ENCODE measurements at regions not wholly inside any gene's neighbourhood (a gene's known extent, or its start where the extent isn't known, plus 50 kb on each side); places are given as distances from the start of the nearest gene placed in this dataset.

- no peak overlapping the region for H3K4me3 ChIP-seq (ENCODE audit: low read depth, low read length)
- H3K27ac ChIP-seq (ENCODE audit: extremely low read depth, low read depth, low read length) = no peak overlapping the region
- no peaks in the 10 kb centered on the region for H3K36me3 ChIP-seq (ENCODE audit: control insufficient read depth in 2 of 2, insufficient read depth in 1 of 2, low read length in 2 of 2)
- no peaks in the 10 kb centered on the region for H3K9me3 ChIP-seq (ENCODE audit: control insufficient read depth, insufficient read depth, low read depth, low read length)
- TF ChIP-seq, protein P1, sequence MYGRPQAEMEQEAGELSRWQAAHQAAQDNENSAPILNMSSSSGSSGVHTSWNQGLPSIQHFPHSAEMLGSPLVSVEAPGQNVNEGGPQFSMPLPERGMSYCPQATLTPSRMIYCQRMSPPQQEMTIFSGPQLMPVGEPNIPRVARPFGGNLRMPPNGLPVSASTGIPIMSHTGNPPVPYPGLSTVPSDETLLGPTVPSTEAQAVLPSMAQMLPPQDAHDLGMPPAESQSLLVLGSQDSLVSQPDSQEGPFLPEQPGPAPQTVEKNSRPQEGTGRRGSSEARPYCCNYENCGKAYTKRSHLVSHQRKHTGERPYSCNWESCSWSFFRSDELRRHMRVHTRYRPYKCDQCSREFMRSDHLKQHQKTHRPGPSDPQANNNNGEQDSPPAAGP (tag by site-specific recombination; IDR thresholded peaks at IDR 0.05) = no peak
- no peak for TF ChIP-seq BCL11B (tag by site-specific recombination; IDR thresholded peaks at IDR 0.05; ENCODE audit: low read depth)
- TF ChIP-seq ZNF777 (tag by site-specific recombination; IDR thresholded peaks at IDR 0.05; ENCODE audit: borderline replicate concordance) = no peak
- no peak for TF ChIP-seq ZNF776 (tag by site-specific recombination; IDR thresholded peaks at IDR 0.05; ENCODE audit: borderline replicate concordance)
- TF ChIP-seq, protein P2, sequence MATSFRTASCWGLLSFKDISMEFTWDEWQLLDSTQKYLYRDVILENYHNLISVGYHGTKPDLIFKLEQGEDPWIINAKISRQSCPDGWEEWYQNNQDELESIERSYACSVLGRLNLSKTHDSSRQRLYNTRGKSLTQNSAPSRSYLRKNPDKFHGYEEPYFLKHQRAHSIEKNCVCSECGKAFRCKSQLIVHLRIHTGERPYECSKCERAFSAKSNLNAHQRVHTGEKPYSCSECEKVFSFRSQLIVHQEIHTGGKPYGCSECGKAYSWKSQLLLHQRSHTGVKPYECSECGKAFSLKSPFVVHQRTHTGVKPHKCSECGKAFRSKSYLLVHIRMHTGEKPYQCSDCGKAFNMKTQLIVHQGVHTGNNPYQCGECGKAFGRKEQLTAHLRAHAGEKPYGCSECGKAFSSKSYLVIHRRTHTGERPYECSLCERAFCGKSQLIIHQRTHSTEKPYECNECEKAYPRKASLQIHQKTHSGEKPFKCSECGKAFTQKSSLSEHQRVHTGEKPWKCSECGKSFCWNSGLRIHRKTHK (tag by site-specific recombination; IDR thresholded peaks at IDR 0.05) = no peak
- TF ChIP-seq ZNF626 (tag by site-specific recombination; IDR thresholded peaks at IDR 0.05) = no peak
- TF ChIP-seq ZNF133 (tag by site-specific recombination; IDR thresholded peaks at IDR 0.05) = no peak
- no peak for TF ChIP-seq ZNF19 (tag by site-specific recombination; IDR thresholded peaks at IDR 0.05; ENCODE audit: low read depth)
- TF ChIP-seq ZNF239 (tag by site-specific recombination; IDR thresholded peaks at IDR 0.05) = no peak
- no peak for TF ChIP-seq ZNF16 (tag by site-specific recombination; IDR thresholded peaks at IDR 0.05; ENCODE audit: low read depth)
- no peak for TF ChIP-seq ZNF140 (tag by site-specific recombination; IDR thresholded peaks at IDR 0.05)
- TF ChIP-seq ZNF433 (tag by site-specific recombination; IDR thresholded peaks at IDR 0.05; ENCODE audit: low read depth) = no peak
- TF ChIP-seq KLF1 (tag by site-specific recombination; IDR thresholded peaks at IDR 0.05) = no peak
- no peak for TF ChIP-seq HOXA7 (CRISPR knock-in tag; IDR thresholded peaks at IDR 0.05; ENCODE audit: borderline replicate concordance)
- TF ChIP-seq ZNF292 (tag by site-specific recombination; IDR thresholded peaks at IDR 0.05; ENCODE audit: borderline replicate concordance, low read depth) = no peak
- TF ChIP-seq ZFP69B (tag by site-specific recombination; IDR thresholded peaks at IDR 0.05) = no peak
- no peak for TF ChIP-seq ZBTB48 (tag by site-specific recombination; IDR thresholded peaks at IDR 0.05)
- no peak for TF ChIP-seq ZNF585B (tag by site-specific recombination; IDR thresholded peaks at IDR 0.05)
- no peak for TF ChIP-seq INSM2 (tag by site-specific recombination; IDR thresholded peaks at IDR 0.05)
- ChIA-PET CTCF (interaction anchor here (0.6 kb wide), 1 partner anchor 32 kb away, joined by 3 read pairs; no protein-coding TSS in a partner anchor), POLR2A (no interaction called here)
- no peaks in the 10 kb centered on the region for H3K4me1 ChIP-seq (ENCODE audit: control insufficient read depth, insufficient read depth, low read length)
These were observed 180.9 kb upstream of the SPTLC3 start for GRCh38 chr20:12827816-12828385.

DNA sequence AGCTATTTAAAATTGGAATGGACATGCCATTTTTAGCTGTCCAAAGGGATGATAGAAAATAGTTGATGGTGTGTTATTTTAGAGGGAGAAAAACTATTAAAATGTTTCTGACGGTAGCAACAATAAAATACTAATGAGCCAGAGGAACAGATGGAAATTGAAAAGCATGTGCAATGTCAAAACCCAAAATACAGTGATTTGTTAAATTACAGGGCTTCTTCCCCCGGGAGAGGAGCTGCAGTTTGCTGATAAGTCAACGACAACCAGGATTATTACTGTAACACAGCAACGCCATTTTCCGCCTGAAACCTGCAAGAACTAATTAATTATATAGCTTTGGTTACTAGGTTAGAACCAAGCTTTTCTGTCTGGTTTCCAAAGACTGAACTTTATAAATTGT is 179.6 kb upstream of the SPTLC3 start:
- Histone ChIP-seq H3K36me3 (ENCODE audit: control insufficient read depth in 2 of 2, insufficient read depth in 1 of 2, low read length in 2 of 2) (no peaks in the 10 kb centered on the region), H3K27ac (ENCODE audit: extremely low read depth, low read depth, low read length) (no peak overlapping the region), H3K4me3 (ENCODE audit: low read depth, low read length) (no peak overlapping the region), H3K9me3 (ENCODE audit: control insufficient read depth, insufficient read depth, low read depth, low read length) (no peaks in the 10 kb centered on the region), H3K4me1 (ENCODE audit: control insufficient read depth, insufficient read depth, low read length) (no peaks in the 10 kb centered on the region)
- ChIA-PET CTCF (no interaction called here), POLR2A (no interaction called here)
- TF ChIP-seq ZNF202 (tag by site-specific recombination; IDR thresholded peaks at IDR 0.05; ENCODE audit: borderline replicate concordance) (no peak), ZNF785 (tag by site-specific recombination; IDR thresholded peaks at IDR 0.05) (no peak), ZNF146 (tag by site-specific recombination; IDR thresholded peaks at IDR 0.05) (no peak), ZNF155 (tag by site-specific recombination; IDR thresholded peaks at IDR 0.05) (no peak), SETDB1 (IDR thresholded peaks at IDR 0.05; ENCODE audit: insufficient read length, low read length) (no peak), ZNF837 (tag by site-specific recombination; IDR thresholded peaks at IDR 0.05) (no peak), ZNF544 (tag by site-specific recombination; IDR thresholded peaks at IDR 0.05) (no peak), ZBTB7A (tag by site-specific recombination; IDR thresholded peaks at IDR 0.05; ENCODE audit: low read depth) (no peak), GLIS2 (tag by site-specific recombination; IDR thresholded peaks at IDR 0.05) (no peak), ZNF48 (tag by site-specific recombination; IDR thresholded peaks at IDR 0.05) (no peak)
- TF ChIP-seq, protein P3, sequence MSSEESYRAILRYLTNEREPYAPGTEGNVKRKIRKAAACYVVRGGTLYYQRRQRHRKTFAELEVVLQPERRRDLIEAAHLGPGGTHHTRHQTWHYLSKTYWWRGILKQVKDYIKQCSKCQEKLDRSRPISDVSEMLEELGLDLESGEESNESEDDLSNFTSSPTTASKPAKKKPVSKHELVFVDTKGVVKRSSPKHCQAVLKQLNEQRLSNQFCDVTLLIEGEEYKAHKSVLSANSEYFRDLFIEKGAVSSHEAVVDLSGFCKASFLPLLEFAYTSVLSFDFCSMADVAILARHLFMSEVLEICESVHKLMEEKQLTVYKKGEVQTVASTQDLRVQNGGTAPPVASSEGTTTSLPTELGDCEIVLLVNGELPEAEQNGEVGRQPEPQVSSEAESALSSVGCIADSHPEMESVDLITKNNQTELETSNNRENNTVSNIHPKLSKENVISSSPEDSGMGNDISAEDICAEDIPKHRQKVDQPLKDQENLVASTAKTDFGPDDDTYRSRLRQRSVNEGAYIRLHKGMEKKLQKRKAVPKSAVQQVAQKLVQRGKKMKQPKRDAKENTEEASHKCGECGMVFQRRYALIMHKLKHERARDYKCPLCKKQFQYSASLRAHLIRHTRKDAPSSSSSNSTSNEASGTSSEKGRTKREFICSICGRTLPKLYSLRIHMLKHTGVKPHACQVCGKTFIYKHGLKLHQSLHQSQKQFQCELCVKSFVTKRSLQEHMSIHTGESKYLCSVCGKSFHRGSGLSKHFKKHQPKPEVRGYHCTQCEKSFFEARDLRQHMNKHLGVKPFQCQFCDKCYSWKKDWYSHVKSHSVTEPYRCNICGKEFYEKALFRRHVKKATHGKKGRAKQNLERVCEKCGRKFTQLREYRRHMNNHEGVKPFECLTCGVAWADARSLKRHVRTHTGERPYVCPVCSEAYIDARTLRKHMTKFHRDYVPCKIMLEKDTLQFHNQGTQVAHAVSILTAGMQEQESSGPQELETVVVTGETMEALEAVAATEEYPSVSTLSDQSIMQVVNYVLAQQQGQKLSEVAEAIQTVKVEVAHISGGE (tag by site-specific recombination; conservative IDR thresholded peaks at IDR 0.05; ENCODE audit: low read depth) = no peak
